NCI-H187 (cell line): ENCODE measurements at regions not wholly inside any gene's neighbourhood (a gene's known extent, or its start where the extent isn't known, plus 50 kb on each side); places are given as distances from the start of the nearest gene placed in this dataset.

Source experiments
- DNase-seq, 2 experiments: peaks; one replicate each; lab custom pipeline; 2025; lab: John Stamatoyannopoulos, UW

DNA sequence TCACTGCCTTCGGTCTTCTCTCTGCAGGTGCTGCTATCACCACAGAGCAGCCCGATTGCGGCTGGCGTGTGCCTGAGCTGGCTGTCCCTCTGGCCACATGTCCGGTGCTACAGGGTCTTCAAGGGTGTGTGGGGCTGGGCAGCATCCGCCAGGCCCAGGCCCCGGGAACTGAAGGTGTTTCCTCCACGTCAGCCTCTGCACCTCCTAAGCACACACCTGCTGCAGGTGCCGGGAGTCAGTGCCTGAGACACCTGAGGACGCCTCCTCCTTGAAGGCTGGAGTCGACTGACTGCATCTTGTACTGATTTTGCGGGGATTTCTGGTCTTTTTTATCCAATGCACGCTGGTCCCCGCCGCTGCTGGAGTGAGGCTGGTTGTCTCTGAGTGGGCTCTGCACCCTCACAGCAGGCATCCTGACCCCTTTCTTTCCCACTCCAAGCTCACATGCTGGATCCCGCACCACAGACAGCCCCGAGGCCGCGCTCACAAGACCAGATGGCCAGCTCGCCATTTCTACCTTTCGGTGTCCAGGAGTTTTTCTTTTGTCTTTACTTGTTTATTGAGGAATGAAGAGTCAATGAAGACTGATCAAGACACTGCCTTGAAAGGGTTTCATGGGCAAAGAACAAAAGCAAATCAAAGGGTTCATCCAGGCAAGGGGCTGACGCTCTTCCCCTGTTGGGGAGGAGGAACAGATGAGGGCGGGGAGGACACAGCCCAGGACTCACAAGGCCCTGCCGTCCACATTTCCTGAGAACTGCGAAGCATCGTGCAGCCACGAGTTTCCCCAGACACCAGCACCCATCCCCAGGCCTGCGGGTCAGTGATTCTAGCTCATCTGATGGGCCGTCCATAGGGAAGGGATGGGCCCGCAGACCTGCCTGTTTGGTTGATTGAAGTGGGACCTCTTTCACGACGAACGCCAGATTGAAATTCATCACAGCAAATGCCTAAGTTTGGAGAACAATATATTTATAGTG lies 203.8 kb upstream of the SOX1 start:
- DNase-seq, result no peak

DNA sequence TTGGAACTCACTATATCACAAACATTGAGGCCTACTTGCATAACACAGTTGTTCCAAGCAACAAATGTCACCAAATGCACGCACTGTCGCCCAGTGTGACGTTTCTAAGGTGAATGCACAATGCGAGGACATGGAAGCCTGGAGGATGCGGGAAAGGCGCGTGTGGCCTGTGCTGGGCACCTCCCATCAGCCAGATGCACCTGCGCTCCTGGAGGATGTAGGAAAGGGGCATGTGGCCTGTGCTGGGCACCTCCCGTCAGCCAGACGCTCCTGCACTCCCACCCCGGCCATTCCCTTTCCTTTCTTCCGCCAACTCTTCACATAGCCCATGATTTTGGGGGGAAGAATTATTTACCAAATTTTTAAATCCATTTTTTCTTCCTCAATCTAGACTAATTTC lies 202.4 kb upstream of the SOX1 start:
- no peak for DNase-seq

- DNase-seq, result no peak
Observed at GRCh38 chr13:111865046-111865445, 201.9 kb upstream of the SOX1 start.

DNA sequence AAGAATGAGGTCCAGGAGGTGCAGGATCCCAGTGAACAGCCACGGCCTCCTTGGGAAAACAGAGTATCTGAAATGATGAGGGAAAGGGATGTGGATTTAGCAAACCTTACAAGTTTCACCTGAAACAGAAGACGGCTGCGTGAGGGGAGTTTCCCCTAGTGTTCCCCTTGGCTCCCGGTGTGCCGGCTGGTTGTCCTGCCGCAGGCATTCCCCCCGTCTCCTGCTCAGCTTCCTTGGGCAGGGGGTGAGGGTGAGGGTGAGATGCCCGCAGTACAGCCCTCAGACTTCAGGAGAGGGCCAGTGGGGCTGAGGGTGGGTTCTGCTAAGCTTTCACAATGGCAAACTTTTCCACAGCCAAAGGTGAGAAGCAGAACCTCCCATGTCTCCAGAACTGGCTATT lies 201.1 kb upstream of the SOX1 start:
- no peak for DNase-seq

- DNase-seq, result no peak
Observed at GRCh38 chr13:111866731-111867245, 200.2 kb upstream of the SOX1 start.

- no peak for DNase-seq
Observed at GRCh38 chr13:111867657-111868056, 199.3 kb upstream of the SOX1 start.

GRCh38 chr13:111868716-111869115 lies 198.2 kb upstream of the SOX1 start:
- no peak for DNase-seq

DNA sequence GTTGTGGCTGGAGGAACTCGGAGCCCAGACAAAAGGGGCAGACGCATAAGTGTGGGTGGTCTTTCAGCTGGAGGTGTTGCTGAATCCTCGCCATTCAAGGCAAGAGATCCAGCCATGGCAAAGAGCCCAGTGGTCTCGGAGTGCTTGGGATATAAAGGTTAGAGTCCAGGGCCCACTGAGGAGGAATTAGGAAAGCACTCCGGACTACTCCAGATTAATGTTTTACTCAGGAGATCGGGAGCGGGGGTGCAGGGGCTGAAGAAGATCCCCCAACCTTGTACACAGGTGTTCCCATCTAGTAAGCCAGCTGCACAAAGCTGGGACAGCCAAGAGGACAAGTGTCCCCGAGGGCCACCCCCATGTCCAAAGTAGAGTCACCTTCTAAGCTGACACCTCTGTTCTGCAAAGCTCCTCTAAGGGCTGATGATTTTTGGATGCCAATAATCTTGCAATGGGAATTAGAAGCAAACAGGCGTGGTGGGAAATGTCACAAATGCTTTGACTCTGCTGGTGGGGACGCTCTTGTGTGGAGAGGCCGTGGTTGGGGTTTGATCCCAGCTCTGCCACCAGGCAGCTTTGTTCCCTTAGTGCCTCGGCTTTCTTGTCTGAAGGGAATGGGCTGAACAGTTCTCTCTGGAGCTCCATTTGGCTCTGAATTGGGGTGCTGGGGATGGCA lies 194.3 kb upstream of the SOX1 start:
- no peak for DNase-seq

DNA sequence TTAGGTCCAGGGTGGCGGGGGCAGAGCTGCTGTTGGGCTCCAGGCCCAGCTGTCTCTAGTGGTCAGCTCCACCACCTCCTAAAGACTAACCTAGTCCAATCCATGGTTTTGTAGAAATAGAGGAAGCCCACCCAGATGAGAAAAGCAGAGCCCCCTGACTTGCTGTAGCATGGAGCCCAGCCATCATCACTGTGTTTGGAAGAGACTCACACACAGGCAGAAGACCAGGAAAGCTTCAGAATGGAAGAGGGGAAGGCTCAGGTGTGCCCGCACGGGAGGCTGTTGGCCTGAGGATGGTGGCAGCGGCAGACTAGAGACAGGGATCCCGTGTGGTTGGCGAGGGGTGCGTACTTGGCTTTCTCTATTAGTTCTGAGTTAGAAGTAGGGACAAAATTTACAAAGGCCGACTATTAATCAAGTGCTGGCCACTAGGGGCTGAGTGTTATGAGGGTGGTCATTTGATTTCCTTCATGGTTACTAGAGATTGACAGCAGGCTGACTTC lies 193.2 kb upstream of the SOX1 start:
- DNase-seq, result no peak

DNA sequence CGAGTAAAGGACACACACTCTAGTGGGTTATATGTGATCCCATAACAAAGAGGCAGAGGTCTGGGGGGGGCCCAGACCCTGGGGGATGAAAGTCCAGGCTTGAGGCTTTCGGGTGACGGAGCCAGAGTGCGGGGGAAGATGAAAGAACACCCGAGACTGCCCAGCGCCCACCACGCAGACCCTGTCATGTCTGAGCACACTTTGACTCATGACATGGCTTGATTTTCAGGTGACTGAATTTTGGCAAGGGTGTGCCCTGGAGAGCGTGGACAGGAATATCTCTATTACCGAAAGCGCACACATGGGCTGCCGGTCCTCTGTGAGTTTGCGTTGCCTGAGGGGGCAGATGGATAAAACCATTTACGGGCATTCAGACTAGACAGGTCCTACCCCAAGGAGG lies 192.0 kb upstream of the SOX1 start:
- no peak for DNase-seq

DNA sequence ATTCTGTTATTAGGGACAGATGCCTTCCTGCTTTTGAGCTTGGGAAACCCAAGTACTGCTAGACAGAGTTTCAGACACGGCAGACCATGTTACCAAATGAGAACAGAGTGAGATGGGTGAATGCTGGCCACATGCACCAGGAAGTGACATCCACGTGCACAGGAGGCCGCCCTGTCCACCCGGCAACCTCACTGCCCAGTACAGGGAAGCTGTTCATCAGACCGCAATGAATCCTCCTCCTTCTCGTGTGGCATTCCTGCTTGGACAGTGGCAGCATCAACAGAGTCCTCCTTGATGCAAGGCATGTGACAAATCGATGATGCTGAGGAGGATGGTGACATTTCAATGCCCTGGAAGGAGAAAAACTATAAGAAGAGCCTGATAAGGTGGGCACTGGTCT lies 191.0 kb upstream of the SOX1 start:
- no peak for DNase-seq

DNA sequence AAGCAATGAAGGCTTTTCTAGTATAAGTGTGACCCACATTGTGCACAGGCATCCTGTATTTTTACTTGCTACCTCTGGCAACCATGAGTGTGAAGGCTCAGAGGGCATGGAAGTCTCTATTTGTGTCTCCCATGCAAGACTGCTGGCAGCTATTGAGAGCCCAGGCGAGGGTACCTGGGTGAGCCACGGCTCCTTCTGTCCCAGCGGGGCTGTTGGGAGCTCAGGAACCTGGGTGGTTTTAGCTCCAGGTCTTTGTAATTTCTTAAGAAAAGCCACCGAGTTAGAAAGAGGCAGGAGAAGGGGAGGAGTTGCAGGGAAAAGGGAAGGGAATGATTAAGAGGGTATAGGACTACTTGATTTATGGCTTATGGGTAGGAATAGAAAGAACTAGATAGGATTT lies 190.4 kb upstream of the SOX1 start:
- DNase-seq, result no peak

- DNase-seq, result no peak
Observed at GRCh38 chr13:111877906-111878305, 189.0 kb upstream of the SOX1 start.

DNA sequence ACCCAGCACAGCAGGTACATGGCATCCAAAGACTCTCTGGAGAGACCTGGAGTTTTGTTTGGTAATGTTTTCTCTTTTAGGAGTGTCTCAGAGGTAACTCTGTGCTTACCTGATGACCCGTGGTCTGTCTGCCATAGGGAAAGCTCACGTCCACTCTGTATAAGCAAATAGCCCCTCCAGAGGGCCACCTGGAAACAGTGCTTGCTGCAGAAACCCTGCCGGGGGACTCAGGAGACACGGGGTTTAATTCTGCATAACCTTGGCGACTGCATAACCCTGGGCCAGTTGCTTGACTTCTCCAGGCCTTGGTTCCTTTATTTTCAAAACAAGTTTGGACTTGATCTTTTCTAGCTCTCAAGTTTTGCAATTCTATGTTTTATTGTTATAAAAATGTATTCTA lies 187.2 kb upstream of the SOX1 start:
- no peak for DNase-seq

DNA sequence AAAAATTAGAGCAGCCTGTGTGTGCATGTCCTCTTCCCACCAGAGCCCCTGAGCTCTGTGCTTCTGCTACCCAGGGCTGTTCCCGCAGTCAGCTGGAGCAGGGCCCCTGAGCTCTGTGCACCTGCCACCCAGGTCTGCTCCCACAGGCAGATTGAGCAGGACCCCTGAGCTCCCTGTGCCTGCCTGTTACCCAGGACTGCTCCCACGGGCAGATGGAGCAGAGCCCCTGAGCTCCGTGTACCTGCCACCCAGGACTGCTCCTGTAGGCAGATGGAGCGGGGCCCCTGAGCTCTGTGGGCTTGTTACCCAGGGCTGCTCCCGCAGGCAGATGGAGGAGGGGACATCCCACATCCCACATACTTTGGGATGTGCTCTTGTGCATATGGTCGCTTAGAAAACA lies 186.8 kb upstream of the SOX1 start:
- no peak for DNase-seq

DNA sequence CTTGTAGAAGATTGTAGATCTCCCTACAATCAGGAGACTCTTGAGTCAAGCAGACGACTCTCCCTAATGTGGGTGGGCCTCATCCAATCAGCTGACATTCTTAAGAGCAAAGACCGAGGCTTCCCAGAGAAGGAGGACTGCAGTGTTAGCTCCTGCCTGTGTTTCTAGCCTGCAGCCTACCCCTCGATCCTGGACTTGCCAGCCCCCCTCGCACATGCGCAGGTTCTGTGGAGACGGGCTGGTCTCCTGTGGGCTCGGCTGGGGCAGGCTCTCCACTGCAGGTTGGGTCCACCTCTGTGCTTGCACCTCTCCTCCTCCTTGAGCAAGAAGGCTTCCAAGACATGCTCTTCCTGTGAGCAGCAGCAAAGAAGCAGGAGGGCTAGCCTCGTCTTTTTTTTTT lies 185.2 kb upstream of the SOX1 start:
- DNase-seq, result no peak

- DNase-seq, result no peak
Observed at GRCh38 chr13:111882351-111882750, 184.6 kb upstream of the SOX1 start.

GRCh38 chr13:111883571-111884343 lies 183.2 kb upstream of the SOX1 start:
- no peak for DNase-seq

GRCh38 chr13:111886217-111886945 lies 180.6 kb upstream of the SOX1 start:
- DNase-seq, result no peak

GRCh38 chr13:111893071-111893606 lies 173.8 kb upstream of the SOX1 start:
- no peak for DNase-seq
